Neural cell (in vitro differentiated cells): ENCODE measurements at regions not wholly inside any gene's neighbourhood (a gene's known extent, or its start where the extent isn't known, plus 50 kb on each side); places are given as distances from the start of the nearest gene placed in this dataset.

ENCODE experiments used
- EZH2 ChIP-seq: fragments of 200-600, 300-800 bp; shearing (Covaris generic), sonication (generic); IDR thresholded peaks from 2 replicates; pipeline ENCODE4 v1.6.1; 2014; ENCODE audit warnings: antibody characterized with exemption, low read length, borderline replicate concordance, mild to moderate bottlenecking; ENCODE audit not compliant: insufficient read depth, poor library complexity, severe bottlenecking
- POLR2AphosphoS5 ChIP-seq: IDR thresholded peaks from 2 replicates; pipeline ENCODE4 v1.6.1; 2012
- TF ChIP-seq, protein P1 (sequence below): fragments of 450-650 bp; IDR thresholded peaks from 2 replicates; pipeline ENCODE4 v1.5.1; 2014; ENCODE audit warnings: antibody characterized with exemption, mild to moderate bottlenecking, moderate library complexity; ENCODE audit not compliant: poor library complexity, severe bottlenecking
- TF ChIP-seq, protein P2 (sequence below): IDR thresholded peaks from 2 replicates; pipeline ENCODE4 v1.6.1; 2012; ENCODE audit warnings: borderline replicate concordance

DNA sequence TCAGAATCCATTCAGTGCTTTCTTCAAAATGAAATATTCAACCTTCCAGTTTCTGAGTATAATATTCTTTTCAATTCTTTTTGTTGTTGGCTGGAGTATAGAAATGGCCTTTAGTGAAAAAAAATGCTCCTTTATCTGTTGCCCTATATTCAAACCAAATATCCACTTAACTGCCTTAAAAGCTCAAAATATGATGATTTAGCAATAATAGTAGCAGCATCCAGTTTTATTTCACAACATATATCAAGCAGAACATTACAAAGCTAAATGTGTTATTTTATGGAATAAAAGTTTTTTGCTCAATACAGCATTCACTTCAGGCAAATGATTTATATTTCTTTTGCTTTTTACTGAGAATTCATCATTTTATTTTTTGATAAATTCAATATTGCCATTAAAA lies 322.4 kb upstream of the EYS start:
- TF ChIP-seq, protein P1, sequence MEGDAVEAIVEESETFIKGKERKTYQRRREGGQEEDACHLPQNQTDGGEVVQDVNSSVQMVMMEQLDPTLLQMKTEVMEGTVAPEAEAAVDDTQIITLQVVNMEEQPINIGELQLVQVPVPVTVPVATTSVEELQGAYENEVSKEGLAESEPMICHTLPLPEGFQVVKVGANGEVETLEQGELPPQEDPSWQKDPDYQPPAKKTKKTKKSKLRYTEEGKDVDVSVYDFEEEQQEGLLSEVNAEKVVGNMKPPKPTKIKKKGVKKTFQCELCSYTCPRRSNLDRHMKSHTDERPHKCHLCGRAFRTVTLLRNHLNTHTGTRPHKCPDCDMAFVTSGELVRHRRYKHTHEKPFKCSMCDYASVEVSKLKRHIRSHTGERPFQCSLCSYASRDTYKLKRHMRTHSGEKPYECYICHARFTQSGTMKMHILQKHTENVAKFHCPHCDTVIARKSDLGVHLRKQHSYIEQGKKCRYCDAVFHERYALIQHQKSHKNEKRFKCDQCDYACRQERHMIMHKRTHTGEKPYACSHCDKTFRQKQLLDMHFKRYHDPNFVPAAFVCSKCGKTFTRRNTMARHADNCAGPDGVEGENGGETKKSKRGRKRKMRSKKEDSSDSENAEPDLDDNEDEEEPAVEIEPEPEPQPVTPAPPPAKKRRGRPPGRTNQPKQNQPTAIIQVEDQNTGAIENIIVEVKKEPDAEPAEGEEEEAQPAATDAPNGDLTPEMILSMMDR = no peak
- TF ChIP-seq, protein P2, sequence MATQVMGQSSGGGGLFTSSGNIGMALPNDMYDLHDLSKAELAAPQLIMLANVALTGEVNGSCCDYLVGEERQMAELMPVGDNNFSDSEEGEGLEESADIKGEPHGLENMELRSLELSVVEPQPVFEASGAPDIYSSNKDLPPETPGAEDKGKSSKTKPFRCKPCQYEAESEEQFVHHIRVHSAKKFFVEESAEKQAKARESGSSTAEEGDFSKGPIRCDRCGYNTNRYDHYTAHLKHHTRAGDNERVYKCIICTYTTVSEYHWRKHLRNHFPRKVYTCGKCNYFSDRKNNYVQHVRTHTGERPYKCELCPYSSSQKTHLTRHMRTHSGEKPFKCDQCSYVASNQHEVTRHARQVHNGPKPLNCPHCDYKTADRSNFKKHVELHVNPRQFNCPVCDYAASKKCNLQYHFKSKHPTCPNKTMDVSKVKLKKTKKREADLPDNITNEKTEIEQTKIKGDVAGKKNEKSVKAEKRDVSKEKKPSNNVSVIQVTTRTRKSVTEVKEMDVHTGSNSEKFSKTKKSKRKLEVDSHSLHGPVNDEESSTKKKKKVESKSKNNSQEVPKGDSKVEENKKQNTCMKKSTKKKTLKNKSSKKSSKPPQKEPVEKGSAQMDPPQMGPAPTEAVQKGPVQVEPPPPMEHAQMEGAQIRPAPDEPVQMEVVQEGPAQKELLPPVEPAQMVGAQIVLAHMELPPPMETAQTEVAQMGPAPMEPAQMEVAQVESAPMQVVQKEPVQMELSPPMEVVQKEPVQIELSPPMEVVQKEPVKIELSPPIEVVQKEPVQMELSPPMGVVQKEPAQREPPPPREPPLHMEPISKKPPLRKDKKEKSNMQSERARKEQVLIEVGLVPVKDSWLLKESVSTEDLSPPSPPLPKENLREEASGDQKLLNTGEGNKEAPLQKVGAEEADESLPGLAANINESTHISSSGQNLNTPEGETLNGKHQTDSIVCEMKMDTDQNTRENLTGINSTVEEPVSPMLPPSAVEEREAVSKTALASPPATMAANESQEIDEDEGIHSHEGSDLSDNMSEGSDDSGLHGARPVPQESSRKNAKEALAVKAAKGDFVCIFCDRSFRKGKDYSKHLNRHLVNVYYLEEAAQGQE = no peak
- TF ChIP-seq EZH2 (no peak), POLR2AphosphoS5 (no peak)
